Caco-2 (cell line): ENCODE measurements at regions not wholly inside any gene's neighbourhood (a gene's known extent, or its start where the extent isn't known, plus 50 kb on each side); places are given as distances from the start of the nearest gene placed in this dataset.

Experiments used
- BruUV-seq: library from RNA; stranded (reverse); fragments of 400-500 nt; replicated peaks from 2 replicates; lab custom pipeline; 2021; lab: Mats Ljungman, UMichigan
- CTCF ChIA-PET: fragments of 300-600 bp; sonication (Branson Sonifier 250); formaldehyde crosslinking; loops from one replicate; lab custom pipeline; 2022; ENCODE audit warnings: antibody characterized with exemption; lab: Charles Lee
- POLR2A ChIA-PET: fragments of 300-600 bp; sonication (Branson Sonifier 250); formaldehyde crosslinking; loops from one replicate; lab custom pipeline; 2022; ENCODE audit warnings: antibody characterized with exemption; lab: Charles Lee
- DNase-seq, 2 experiments: peaks; one replicate each; pipeline versions ENCODE4 v3.0.0 to v3.0.0-alpha.2; 2020 to 2022
- H3K27me3 ChIP-seq: replicated peaks from 2 replicates; pipeline ENCODE4 v1.6.0; 2011; ENCODE audit warnings: low read length; ENCODE audit not compliant: control insufficient read depth, insufficient read depth
- H3K36me3 ChIP-seq: 2 replicates; pipeline ENCODE4 v1.5.1; 2011; ENCODE audit warnings: low read length; ENCODE audit not compliant: control insufficient read depth, insufficient read depth
- H3K4me1 ChIP-seq: fragments of 250-450 bp; sonication (Bioruptor Pico); 2 replicates; pipeline ENCODE4 v1.5.1; 2020; ENCODE audit warnings: mild to moderate bottlenecking
- H3K4me3 ChIP-seq: 2 replicates; pipeline ENCODE4 v1.5.1; 2011; ENCODE audit warnings: low read depth, mild to moderate bottlenecking, control low read depth, low read length
- H3K9me3 ChIP-seq: fragments of 250-450 bp; sonication (Bioruptor Pico); 2 replicates; pipeline ENCODE4 v1.5.1; 2020; ENCODE audit warnings: mild to moderate bottlenecking, moderate library complexity
- H3K27ac Mint-ChIP-seq: one replicate; pipeline ENCODE4 v1.8.0; 2022; ENCODE audit warnings: mixed read lengths; ENCODE audit not compliant: unreplicated experiment
- H3K27me3 Mint-ChIP-seq: one replicate; pipeline ENCODE4 v1.8.0; 2022; ENCODE audit warnings: mixed read lengths; ENCODE audit not compliant: insufficient read depth, unreplicated experiment
- H3K36me3 Mint-ChIP-seq: one replicate; pipeline ENCODE4 v1.8.0; 2022; ENCODE audit warnings: mild to moderate bottlenecking, mixed read lengths; ENCODE audit not compliant: insufficient read depth, unreplicated experiment
- H3K4me1 Mint-ChIP-seq: one replicate; pipeline ENCODE4 v1.8.0; 2022; ENCODE audit warnings: low read depth, mixed read lengths; ENCODE audit not compliant: unreplicated experiment
- H3K4me3 Mint-ChIP-seq: one replicate; pipeline ENCODE4 v1.8.0; 2022; ENCODE audit warnings: mild to moderate bottlenecking, moderate library complexity, mixed read lengths; ENCODE audit not compliant: unreplicated experiment
- H3K9me3 Mint-ChIP-seq: one replicate; pipeline ENCODE4 v1.8.0; 2022; ENCODE audit warnings: mixed read lengths; ENCODE audit not compliant: unreplicated experiment
- intact Hi-C: fragments of 100-400 bp; cut with micrococcal nuclease; formaldehyde crosslinking; loops from one replicate; pipeline ENCODE4 v1.10.0; 2022; ENCODE audit not compliant: unreplicated experiment
- TF ChIP-seq, protein P1 (sequence below), 2 experiments: fragments of 200-600 bp in 1 of 2; IDR thresholded peaks; 1 replicate in 1 of 2; 2 replicates in 1 of 2; pipeline versions ENCODE4 v1.5.1 to v1.8.0; 2011 to 2022; ENCODE audit warnings: antibody characterized with exemption in 1 of 2, control low read depth in 1 of 2, inconsistent platforms in 1 of 2, low read depth in 1 of 2, low read length in 1 of 2, mild to moderate bottlenecking in 1 of 2, moderate library complexity in 1 of 2; ENCODE audit not compliant: insufficient read depth in 1 of 2, severe bottlenecking in 1 of 2, unreplicated experiment in 1 of 2

DNA sequence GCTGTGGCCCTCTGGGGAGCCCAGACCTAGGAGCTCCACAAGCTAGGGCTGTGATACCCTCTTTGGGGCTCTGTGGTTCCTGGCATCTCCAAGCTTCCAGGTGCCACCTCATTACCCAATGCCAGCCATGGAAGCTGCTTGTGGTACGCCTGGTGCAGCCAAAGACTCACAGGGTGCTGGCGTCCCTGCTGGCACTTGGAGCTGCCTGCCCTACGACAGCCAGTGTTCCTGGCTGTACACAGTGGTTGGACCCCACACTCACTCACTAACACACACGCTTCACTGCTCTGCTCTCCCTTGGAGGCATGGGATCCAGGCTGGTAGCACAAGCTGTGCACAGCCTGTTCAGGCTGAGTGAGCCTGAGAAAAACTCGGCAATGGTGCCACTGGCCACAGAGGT, 894.1 kb upstream of the PHF14 start:
- no peaks in the 10 kb centered on the region for H3K9me3 ChIP-seq

DNA sequence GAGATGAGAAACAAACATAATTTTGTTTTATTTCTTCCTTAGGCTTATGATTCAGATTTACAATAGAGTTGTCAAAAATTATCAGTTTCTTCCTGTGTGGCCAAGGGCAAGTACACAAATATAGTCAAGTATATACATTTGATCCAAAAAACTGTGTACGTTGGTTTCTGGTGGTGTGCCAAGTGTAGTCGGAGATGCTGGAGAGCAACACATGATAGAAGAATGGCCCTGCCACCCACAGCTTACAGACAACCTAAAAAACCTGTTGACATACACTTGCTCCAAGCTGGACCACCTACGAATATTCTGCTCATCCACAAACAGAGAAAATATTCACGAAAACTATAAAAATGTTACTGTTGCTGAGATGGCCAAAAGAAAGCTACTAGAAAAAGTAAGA, 890.8 kb upstream of the PHF14 start:
- H3K4me3 ChIP-seq: no peak overlapping the region
- no peaks in the 10 kb centered on the region for H3K9me3 Mint-ChIP-seq
- TF ChIP-seq, protein P1, sequence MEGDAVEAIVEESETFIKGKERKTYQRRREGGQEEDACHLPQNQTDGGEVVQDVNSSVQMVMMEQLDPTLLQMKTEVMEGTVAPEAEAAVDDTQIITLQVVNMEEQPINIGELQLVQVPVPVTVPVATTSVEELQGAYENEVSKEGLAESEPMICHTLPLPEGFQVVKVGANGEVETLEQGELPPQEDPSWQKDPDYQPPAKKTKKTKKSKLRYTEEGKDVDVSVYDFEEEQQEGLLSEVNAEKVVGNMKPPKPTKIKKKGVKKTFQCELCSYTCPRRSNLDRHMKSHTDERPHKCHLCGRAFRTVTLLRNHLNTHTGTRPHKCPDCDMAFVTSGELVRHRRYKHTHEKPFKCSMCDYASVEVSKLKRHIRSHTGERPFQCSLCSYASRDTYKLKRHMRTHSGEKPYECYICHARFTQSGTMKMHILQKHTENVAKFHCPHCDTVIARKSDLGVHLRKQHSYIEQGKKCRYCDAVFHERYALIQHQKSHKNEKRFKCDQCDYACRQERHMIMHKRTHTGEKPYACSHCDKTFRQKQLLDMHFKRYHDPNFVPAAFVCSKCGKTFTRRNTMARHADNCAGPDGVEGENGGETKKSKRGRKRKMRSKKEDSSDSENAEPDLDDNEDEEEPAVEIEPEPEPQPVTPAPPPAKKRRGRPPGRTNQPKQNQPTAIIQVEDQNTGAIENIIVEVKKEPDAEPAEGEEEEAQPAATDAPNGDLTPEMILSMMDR (IDR thresholded peaks at IDR 0.05; ENCODE audit: insufficient read depth in 1 of 2, low read depth in 1 of 2, low read length in 1 of 2, severe bottlenecking in 1 of 2, unreplicated experiment in 1 of 2): no peak
- ChIA-PET CTCF (no interaction called here), POLR2A (no interaction called here)
- H3K27me3 Mint-ChIP-seq: peaks cover 4% of the 10 kb centered on the region
- no peak overlapping the region for H3K4me3 Mint-ChIP-seq
- no peaks in the 10 kb centered on the region for H3K4me1 Mint-ChIP-seq
- BruUV-seq: no TSS peak
- no peaks in the 10 kb centered on the region for H3K36me3 ChIP-seq
- intact Hi-C loops: no loop called here
- no peaks in the 10 kb centered on the region for H3K4me1 ChIP-seq
- DNase-seq: no peak
- no peaks in the 10 kb centered on the region for H3K36me3 Mint-ChIP-seq
- H3K27ac Mint-ChIP-seq: no peak overlapping the region
- H3K27me3 ChIP-seq: no peaks in the 10 kb centered on the region
- H3K9me3 ChIP-seq: no peaks in the 10 kb centered on the region

More for the DNA sequence above, 894.1 kb upstream of the PHF14 start:
- BruUV-seq: no TSS peak
- intact Hi-C loops: no loop called here
- DNase-seq: no peak
- Mint-ChIP-seq H3K4me3 (no peak overlapping the region), H3K4me1 (no peaks in the 10 kb centered on the region), H3K36me3 (no peaks in the 10 kb centered on the region), H3K27ac (no peak overlapping the region), H3K27me3 (no peaks in the 10 kb centered on the region), H3K9me3 (no peaks in the 10 kb centered on the region)
- ChIA-PET POLR2A (no interaction called here), CTCF (no interaction called here)
- Histone ChIP-seq H3K4me3 (no peak overlapping the region), H3K27me3 (no peaks in the 10 kb centered on the region), H3K4me1 (no peaks in the 10 kb centered on the region), H3K36me3 (no peaks in the 10 kb centered on the region)
- TF ChIP-seq, protein P1 (IDR thresholded peaks at IDR 0.05; ENCODE audit: insufficient read depth in 1 of 2, low read depth in 1 of 2, low read length in 1 of 2, severe bottlenecking in 1 of 2, unreplicated experiment in 1 of 2): no peak

DNA sequence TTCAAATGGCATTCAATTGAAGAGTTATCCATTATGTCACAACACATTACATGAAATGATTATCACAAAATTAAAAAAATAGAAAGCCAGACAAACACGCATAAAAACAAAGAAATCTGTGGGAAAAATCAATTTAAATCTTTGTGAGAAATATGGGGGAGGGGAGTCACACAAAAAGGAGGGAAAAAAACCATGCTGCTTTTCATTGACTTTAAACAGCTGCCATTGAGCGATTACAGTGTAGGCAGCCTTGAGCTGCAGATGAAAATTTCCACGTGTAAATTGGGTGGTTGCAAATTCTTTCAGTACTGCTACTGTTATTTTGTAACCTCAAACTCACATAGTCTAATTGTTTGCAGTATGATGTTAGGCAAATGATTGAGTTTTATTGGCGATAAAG, 889.9 kb upstream of the PHF14 start:
- no peaks in the 10 kb centered on the region for H3K36me3 ChIP-seq
- ChIA-PET POLR2A (no interaction called here), CTCF (no interaction called here)
- Mint-ChIP-seq H3K27me3 (peaks cover 4% of the 10 kb centered on the region), H3K9me3 (no peaks in the 10 kb centered on the region), H3K36me3 (no peaks in the 10 kb centered on the region), H3K4me1 (no peaks in the 10 kb centered on the region), H3K27ac (no peak overlapping the region), H3K4me3 (no peak overlapping the region)
- no peak overlapping the region for H3K4me3 ChIP-seq
- no TSS peak for BruUV-seq
- H3K4me1 ChIP-seq: no peaks in the 10 kb centered on the region
- no peak for DNase-seq
- H3K9me3 ChIP-seq: no peaks in the 10 kb centered on the region
- TF ChIP-seq, protein P1 (IDR thresholded peaks at IDR 0.05; ENCODE audit: insufficient read depth in 1 of 2, low read depth in 1 of 2, low read length in 1 of 2, severe bottlenecking in 1 of 2, unreplicated experiment in 1 of 2): no peak
- no peaks in the 10 kb centered on the region for H3K27me3 ChIP-seq
- intact Hi-C loops: no loop called here
